ENCODE measurements at regions not wholly inside any gene's neighbourhood (a gene's known extent, or its start where the extent isn't known, plus 50 kb on each side); places are given as distances from the start of the nearest gene placed in this dataset.

GRCh38 chr13:79972066-79972569, 368.8 kb downstream of the SPRY2 start:
- Histone ChIP-seq H3K4me1 (ENCODE audit: insufficient read depth) (no peaks in the 10 kb centered on the region), H3K79me2 (replicated peaks; ENCODE audit: insufficient read depth) (no peaks in the 10 kb centered on the region), H3K4me2 (no peak overlapping the region), H3K27me3 (ENCODE audit: insufficient read depth) (no peaks in the 10 kb centered on the region; the same call in 1 of the 2 replicates), H3K9me2 (ENCODE audit: insufficient read depth) (peaks cover 13% of the 10 kb centered on the region; the same call in 1 of the 2 replicates), H3K36me3 (ENCODE audit: insufficient read depth) (no peaks in the 10 kb centered on the region), H3K4me3 (no peak overlapping the region), H3F3A (replicated peaks; ENCODE audit: low read depth) (no peaks in the 10 kb centered on the region), H3K27ac (ENCODE audit: low read depth) (no peak overlapping the region), H2AFZ (no peak overlapping the region), H4K20me1 (replicated peaks; ENCODE audit: insufficient read depth) (no peaks in the 10 kb centered on the region)
- Mint-ChIP-seq H3K36me3 (ENCODE audit: low read depth) (peaks cover 24% of the 10 kb centered on the region), H3K27ac (no peak overlapping the region), H3K4me3 (no peak overlapping the region), H3K27me3 (ENCODE audit: insufficient read depth, low read depth, poor library complexity) (no peaks in the 10 kb centered on the region), H3K4me1 (0 out of 3 replicates have a peak, but pooled peaks cover 2% of the 10 kb centered on the region), H3K9me3 (peaks cover 32% of the 10 kb centered on the region)
- ATAC-seq (no peak), DNase-seq (ENCODE audit: low spot score) (no peak)
- TF ChIP-seq, protein P1, sequence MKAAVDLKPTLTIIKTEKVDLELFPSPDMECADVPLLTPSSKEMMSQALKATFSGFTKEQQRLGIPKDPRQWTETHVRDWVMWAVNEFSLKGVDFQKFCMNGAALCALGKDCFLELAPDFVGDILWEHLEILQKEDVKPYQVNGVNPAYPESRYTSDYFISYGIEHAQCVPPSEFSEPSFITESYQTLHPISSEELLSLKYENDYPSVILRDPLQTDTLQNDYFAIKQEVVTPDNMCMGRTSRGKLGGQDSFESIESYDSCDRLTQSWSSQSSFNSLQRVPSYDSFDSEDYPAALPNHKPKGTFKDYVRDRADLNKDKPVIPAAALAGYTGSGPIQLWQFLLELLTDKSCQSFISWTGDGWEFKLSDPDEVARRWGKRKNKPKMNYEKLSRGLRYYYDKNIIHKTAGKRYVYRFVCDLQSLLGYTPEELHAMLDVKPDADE (IDR thresholded peaks at IDR 0.05): no peak
- TF ChIP-seq, protein P2, sequence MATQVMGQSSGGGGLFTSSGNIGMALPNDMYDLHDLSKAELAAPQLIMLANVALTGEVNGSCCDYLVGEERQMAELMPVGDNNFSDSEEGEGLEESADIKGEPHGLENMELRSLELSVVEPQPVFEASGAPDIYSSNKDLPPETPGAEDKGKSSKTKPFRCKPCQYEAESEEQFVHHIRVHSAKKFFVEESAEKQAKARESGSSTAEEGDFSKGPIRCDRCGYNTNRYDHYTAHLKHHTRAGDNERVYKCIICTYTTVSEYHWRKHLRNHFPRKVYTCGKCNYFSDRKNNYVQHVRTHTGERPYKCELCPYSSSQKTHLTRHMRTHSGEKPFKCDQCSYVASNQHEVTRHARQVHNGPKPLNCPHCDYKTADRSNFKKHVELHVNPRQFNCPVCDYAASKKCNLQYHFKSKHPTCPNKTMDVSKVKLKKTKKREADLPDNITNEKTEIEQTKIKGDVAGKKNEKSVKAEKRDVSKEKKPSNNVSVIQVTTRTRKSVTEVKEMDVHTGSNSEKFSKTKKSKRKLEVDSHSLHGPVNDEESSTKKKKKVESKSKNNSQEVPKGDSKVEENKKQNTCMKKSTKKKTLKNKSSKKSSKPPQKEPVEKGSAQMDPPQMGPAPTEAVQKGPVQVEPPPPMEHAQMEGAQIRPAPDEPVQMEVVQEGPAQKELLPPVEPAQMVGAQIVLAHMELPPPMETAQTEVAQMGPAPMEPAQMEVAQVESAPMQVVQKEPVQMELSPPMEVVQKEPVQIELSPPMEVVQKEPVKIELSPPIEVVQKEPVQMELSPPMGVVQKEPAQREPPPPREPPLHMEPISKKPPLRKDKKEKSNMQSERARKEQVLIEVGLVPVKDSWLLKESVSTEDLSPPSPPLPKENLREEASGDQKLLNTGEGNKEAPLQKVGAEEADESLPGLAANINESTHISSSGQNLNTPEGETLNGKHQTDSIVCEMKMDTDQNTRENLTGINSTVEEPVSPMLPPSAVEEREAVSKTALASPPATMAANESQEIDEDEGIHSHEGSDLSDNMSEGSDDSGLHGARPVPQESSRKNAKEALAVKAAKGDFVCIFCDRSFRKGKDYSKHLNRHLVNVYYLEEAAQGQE (IDR thresholded peaks at IDR 0.05; ENCODE audit: unreplicated experiment): no peak
- TF ChIP-seq CREB1 (CRISPR knock-in tag; IDR thresholded peaks at IDR 0.05; ENCODE audit: low read depth) (no peak), EZH2 (IDR thresholded peaks at IDR 0.05; ENCODE audit: low read depth, unreplicated experiment) (no peak), ZNF114 (CRISPR knock-in tag; IDR thresholded peaks at IDR 0.05) (no peak), ZNF331 (CRISPR knock-in tag; IDR thresholded peaks at IDR 0.05; ENCODE audit: low read depth) (no peak), EZH2phosphoT487 (IDR thresholded peaks at IDR 0.05; ENCODE audit: unreplicated experiment) (no peak)
- TF ChIP-seq, protein P3, sequence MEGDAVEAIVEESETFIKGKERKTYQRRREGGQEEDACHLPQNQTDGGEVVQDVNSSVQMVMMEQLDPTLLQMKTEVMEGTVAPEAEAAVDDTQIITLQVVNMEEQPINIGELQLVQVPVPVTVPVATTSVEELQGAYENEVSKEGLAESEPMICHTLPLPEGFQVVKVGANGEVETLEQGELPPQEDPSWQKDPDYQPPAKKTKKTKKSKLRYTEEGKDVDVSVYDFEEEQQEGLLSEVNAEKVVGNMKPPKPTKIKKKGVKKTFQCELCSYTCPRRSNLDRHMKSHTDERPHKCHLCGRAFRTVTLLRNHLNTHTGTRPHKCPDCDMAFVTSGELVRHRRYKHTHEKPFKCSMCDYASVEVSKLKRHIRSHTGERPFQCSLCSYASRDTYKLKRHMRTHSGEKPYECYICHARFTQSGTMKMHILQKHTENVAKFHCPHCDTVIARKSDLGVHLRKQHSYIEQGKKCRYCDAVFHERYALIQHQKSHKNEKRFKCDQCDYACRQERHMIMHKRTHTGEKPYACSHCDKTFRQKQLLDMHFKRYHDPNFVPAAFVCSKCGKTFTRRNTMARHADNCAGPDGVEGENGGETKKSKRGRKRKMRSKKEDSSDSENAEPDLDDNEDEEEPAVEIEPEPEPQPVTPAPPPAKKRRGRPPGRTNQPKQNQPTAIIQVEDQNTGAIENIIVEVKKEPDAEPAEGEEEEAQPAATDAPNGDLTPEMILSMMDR (conservative IDR thresholded peaks at IDR 0.05; ENCODE audit: low read depth in 2 of 2): no peak
- TF ChIP-seq, protein P4, sequence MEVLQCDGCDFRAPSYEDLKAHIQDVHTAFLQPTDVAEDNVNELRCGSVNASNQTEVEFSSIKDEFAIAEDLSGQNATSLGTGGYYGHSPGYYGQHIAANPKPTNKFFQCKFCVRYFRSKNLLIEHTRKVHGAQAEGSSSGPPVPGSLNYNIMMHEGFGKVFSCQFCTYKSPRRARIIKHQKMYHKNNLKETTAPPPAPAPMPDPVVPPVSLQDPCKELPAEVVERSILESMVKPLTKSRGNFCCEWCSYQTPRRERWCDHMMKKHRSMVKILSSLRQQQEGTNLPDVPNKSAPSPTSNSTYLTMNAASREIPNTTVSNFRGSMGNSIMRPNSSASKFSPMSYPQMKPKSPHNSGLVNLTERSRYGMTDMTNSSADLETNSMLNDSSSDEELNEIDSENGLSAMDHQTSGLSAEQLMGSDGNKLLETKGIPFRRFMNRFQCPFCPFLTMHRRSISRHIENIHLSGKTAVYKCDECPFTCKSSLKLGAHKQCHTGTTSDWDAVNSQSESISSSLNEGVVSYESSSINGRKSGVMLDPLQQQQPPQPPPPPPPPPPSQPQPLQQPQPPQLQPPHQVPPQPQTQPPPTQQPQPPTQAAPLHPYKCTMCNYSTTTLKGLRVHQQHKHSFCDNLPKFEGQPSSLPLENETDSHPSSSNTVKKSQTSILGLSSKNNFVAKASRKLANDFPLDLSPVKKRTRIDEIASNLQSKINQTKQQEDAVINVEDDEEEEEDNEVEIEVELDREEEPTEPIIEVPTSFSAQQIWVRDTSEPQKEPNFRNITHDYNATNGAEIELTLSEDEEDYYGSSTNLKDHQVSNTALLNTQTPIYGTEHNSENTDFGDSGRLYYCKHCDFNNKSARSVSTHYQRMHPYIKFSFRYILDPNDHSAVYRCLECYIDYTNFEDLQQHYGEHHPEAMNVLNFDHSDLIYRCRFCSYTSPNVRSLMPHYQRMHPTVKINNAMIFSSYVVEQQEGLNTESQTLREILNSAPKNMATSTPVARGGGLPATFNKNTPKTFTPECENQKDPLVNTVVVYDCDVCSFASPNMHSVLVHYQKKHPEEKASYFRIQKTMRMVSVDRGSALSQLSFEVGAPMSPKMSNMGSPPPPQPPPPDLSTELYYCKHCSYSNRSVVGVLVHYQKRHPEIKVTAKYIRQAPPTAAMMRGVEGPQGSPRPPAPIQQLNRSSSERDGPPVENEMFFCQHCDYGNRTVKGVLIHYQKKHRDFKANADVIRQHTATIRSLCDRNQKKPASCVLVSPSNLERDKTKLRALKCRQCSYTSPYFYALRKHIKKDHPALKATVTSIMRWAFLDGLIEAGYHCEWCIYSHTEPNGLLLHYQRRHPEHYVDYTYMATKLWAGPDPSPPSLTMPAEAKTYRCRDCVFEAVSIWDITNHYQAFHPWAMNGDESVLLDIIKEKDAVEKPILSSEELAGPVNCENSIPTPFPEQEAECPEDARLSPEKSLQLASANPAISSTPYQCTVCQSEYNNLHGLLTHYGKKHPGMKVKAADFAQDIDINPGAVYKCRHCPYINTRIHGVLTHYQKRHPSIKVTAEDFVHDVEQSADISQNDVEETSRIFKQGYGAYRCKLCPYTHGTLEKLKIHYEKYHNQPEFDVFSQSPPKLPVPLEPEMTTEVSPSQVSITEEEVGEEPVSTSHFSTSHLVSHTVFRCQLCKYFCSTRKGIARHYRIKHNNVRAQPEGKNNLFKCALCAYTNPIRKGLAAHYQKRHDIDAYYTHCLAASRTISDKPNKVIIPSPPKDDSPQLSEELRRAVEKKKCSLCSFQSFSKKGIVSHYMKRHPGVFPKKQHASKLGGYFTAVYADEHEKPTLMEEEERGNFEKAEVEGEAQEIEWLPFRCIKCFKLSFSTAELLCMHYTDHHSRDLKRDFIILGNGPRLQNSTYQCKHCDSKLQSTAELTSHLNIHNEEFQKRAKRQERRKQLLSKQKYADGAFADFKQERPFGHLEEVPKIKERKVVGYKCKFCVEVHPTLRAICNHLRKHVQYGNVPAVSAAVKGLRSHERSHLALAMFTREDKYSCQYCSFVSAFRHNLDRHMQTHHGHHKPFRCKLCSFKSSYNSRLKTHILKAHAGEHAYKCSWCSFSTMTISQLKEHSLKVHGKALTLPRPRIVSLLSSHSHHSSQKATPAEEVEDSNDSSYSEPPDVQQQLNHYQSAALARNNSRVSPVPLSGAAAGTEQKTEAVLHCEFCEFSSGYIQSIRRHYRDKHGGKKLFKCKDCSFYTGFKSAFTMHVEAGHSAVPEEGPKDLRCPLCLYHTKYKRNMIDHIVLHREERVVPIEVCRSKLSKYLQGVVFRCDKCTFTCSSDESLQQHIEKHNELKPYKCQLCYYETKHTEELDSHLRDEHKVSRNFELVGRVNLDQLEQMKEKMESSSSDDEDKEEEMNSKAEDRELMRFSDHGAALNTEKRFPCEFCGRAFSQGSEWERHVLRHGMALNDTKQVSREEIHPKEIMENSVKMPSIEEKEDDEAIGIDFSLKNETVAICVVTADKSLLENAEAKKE (CRISPR knock-in tag; IDR thresholded peaks at IDR 0.05): no peak

Data from GM23338 (cell line).